GM21717 (cell line): ENCODE measurements at regions not wholly inside any gene's neighbourhood (a gene's known extent, or its start where the extent isn't known, plus 50 kb on each side); places are given as distances from the start of the nearest gene placed in this dataset.
A peak's percentile ranks its signal among the peaks of the same experiment; 100 is the strongest.
"Not testable (repeated sequence)": the region's sequence is repeated elsewhere in the genome, so short reads cannot be mapped to it uniquely, and the experiment has no call there.

Experiments
- ATAC-seq: cut with Tn5 transposase; IDR thresholded peaks from one replicate; pipeline ENCODE4 v1.9.1; 2021; ENCODE audit warnings: mild to moderate bottlenecking, moderate library complexity; ENCODE audit not compliant: unreplicated experiment

DNA sequence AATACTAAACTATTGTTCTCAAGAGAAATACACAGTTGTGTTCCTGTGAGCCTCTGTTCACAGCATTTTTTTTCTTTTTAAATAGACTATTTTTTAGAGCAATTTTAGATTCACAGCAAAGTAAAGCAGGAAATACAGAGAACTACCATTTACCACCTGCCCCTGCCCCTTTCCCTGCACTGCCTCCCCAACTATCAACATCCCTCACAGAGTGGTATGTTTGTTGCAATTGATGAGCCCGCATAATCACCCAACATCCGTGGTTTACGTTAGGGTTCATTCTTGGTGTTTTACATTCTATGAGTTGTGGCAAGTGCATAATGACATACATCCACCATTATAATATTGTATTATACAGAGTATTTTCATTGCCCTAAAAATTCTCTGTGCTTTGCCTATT, 71.6 kb upstream of the TNFAIP3 start:
- ATAC-seq, result no peak

DNA sequence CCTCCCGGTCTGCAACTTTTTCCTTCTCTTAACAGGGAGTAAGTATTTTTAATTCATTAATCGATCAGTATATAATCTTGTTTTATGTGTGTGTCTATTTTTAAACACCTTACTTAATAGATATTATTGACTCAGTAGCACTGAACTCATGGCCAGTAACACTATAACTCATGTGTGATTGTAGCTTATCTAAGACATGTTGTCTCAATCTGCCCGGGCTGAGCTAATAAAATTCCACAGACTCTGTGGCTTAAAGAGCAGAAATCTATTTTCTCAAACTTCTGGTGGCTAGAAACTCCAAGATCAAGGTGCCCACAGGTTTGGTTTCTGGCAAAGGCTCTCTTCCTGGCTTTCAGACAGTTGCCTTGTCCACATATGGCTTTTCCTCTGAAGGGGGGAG, 68.8 kb upstream of the TNFAIP3 start:
- ATAC-seq, result no peak

DNA sequence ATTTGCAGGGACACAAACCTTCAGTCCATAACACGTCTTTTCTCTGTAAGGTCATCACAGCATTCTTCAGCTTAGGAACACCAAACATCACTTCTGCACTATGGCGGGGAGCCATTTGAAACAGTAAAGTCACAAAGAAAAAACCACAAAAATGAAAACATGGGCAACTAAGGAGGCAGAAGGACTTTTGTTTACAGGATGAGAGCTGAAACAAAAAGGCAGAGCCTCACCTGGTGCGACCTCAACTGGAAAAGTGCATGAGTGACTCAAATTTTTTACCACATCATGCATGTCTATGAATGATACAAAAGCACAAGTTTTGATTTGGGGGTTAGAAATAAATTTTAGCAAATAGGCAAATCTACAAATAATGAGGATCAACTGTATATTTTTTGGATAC, 68.2 kb upstream of the TNFAIP3 start:
- ATAC-seq, result no peak

DNA sequence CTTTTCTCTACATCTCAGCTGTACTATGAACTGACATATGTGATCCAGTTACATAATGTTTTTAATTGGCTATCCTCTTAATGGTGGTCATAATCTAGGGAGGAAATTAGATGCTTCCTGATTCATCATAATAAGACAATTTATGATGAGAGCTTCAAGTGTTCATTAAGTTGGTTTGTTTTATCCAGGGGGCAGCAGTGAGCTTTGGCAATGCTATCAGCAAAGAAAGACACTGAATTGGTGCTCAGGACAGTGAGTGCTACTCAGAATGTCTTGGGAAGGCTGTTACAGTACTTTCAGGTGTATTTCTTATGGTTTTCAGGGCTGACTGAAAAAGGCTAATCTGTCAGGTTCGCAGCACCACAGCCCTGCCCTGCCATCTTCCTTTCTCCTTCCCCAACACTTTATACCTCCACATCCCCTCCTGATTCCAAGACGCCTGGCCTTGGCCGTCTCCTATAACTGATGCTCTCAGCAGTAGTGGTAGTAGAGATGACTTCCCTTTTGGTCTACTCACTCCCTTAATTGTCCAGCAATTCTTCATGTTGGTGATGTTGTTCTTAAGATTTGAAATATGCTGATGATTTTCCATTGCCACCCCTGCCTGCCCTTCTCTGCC, 67.0 kb upstream of the TNFAIP3 start:
- ATAC-seq, result peak; percentile 54

DNA sequence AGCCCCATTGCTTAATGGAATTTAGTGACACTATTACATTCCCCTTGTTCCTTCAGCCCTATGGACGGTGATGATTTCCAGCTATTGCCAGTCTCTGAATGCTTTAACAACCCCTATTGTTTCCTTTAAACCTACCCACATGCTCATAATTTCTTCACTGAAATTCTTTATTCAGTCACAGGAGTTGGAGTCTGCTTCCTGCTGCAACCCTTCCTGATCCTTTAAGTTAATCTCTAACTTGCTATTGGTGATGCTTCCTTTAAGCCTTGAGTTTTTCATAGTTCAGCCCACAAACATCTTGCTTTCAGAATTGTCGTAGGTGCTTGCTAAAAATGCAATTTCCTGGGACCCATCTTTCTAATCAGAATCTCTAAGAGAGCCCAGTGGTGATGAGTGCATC, 66.3 kb upstream of the TNFAIP3 start:
- no peak for ATAC-seq

DNA sequence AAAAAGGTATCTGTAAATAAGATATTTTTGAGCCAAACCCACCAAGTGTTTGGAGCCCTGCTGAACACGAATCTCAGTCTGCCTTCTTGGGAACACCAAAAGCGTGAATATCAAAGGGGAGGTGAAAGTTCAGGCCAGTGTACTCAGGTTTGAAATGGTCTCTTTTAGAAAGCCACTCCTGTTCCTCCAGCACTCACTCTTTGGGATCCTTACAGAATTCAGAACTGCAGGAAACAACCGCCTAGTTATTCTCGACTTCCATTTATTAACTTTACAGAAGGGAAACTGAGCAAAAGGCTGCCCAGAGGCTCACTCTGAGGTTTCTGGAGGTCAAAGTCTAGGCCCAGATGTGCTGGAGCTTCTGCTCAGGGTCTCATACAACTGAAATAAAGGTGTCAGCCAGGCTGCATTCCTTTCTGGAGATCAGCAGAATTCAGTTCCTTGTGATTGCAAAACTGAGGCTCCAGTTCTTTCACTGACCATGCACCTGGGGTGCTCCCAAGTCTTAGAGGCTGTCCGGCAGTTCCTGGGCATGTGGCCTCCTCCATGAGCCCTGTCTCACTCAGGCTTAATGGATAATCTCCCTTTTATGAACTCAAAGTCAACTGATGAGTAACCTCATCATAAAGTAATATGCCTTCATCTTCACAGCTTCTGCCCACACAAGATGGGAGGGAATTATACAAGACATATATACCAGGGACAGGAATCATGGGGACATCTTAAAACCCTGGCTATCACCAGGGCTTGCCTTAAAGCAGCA, 65.5 kb upstream of the TNFAIP3 start:
- no peak for ATAC-seq

DNA sequence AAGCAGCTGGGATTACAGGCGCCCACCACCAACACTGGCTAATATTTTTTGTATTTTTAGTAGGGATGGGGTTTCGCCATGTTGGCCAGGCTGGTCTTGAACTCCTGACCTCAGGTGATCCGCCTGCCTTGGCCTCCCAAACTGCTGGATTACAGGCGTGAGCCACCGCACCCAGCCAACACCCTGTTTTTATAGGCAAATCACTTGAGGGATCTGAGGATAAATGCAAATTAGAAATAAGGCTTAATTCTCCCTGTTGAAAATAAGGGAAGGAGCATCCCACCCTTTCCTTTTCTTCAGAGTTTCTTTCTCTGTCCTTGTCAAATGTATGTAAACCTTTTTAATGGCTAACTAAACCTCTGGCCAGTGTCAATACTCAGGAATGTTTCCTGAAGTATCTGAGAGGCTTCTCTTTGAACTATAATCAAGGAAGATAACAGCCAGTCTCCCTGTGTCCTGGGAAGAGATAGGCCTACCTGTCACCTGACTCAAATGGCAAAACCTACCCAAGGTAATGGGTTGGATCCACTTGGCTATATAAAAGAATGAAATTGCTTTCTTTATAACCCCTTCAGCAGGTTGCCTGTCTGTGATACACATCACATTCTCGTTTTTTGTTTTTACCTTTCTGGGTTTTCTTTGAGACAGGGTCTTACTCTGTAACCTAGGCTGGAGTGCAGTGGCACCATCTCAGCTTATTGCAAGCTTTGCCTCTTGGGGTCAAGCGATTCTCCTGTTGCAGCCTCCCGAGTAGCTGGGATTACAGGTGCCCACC, 64.5 kb upstream of the TNFAIP3 start:
- ATAC-seq, result no peak

DNA sequence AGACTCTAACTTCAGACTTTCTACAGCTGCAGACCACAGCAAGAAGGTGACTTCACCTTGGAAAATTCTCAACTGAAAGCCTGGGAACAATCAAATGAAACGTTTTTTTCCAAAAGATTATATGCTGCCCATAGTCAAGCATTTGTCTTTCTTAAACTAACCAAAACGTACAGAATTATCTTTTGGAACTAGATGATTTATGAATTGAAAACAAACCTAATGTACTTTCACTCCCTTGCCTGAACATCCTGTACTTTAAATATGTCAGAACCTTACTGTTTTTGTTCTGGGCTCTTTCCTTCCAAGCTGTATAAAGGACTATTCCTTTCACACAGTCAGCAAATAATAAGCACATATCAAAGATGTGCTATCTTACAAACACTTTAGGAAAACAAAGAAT, 62.4 kb upstream of the TNFAIP3 start:
- no peak for ATAC-seq

DNA sequence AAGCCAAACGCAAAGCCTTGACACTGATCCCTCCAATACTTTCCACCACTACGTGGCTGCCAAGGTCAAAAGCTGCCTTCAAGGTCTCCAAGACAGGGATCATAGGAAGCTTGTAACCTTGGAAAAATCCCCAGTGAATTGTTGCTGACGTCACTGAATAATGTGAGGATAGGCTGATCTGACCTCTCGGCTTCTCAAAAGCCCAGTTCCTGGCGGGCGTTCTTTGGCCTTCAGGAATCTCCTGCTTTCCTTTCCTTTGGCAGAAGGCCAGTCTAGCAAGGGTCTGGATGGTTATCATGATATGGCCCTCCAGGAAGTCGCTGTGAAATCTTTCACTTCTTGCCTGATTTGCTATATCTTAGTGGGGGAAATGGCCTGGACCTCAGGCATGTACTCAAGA, 61.4 kb upstream of the TNFAIP3 start:
- no peak for ATAC-seq

DNA sequence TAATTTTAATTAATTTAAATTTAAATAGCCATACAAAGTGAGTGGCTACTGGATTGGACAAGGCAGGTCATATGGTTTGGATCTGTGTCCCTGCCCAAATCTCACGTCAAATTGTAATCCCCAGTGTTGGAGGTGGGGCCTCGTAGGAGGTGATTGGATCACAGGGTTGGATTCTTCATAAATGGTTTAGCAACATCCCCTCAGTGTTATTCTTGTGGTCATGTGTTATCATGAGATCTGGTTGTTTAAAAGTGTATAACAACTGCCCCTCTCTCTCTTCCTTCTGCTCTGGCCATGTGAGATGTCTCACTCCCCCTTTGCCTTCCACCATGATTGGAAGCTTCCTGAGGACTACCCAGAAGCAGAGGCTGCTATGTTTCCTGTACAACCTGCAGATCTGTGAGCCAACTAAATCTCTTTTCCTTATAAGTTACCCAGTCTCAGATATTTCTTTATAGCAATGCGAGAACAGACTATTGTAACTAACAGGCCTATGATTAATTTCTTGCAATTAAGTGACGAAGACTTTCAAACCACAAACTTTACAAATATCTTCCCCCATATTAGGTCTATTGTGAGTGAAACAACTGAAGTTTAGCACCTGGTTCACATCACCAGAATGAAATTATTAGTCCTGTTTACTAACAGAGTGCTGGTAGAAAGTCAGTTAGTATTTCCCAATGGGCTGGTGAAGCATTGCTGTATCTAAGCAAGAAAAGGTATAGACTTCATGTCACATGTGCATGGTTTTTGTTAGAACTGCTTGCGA, 60.0 kb upstream of the TNFAIP3 start:
- no peak for ATAC-seq

DNA sequence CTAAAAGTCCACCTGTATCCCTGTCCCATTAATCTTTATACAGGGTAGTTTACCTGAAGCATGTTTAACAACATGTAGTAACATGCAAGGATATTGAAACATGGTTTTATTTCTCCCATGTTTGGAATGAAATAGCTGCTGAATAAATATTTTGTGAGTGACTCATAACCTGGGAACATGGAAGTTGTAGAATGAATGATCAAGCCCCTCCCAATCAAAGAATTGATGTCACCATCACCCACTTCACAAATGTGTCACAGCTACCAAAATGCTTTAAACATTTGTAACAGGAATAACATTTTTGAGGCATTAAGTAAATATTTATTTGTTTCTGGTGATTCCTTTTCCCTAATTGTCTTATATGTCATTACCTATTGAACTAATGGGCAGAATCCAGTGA, 58.9 kb upstream of the TNFAIP3 start:
- no peak for ATAC-seq

DNA sequence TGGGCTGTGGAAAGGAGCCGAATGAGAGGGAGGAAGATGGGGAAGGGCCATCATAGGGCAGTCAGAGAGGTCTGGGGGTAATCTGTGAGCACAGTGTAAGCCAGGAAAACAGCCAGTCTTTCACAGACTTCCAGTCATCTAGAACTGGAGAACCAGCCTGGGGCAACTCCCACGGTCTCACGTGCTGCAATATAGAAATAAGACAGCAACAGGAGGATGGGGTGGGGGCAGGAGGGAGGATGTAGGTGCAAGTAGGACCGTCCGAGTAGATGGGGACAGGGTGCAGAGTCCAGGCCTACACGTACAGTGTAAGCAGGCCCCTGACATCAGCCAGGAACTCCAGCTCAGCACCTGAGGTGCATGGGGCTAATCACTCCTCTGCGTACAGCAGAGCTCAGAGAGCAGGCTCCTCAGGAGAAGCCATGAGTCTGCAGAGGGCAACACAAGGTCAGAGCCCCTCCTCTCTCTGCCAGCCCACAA, 58.2 kb upstream of the TNFAIP3 start:
- no peak for ATAC-seq

DNA sequence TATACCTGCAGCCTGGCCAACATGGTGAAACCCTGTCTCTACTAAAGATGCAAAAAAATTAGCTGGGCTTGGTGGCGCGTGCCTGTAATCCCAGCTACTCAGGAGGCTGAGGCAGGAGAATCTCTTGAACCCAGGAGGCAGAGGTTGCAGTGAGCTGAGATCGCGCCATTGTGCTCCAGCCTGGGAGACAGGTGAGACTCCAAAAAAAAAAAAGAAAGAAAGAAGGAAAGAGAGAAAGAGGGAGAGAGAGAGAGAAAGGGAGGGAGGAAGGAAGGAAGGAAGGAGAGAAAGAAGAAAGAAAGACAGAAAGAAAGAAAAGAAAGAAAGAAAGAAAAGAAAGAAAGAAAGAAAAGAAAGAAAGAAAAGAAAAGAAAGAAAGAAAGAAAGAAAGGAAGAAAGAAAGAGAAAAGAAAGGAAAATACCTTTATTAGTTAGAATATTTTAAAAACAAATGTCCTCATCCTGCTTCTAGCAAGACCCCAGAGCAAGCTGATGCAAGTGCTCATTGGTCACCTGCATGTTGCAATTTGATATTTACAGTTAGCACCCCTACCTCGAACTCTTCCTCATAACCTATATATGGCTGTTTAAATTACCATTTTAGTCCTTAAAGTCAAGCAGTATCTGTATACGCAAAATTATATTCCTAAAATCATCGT, 57.0 kb upstream of the TNFAIP3 start:
- not testable (repeated sequence) for ATAC-seq

DNA sequence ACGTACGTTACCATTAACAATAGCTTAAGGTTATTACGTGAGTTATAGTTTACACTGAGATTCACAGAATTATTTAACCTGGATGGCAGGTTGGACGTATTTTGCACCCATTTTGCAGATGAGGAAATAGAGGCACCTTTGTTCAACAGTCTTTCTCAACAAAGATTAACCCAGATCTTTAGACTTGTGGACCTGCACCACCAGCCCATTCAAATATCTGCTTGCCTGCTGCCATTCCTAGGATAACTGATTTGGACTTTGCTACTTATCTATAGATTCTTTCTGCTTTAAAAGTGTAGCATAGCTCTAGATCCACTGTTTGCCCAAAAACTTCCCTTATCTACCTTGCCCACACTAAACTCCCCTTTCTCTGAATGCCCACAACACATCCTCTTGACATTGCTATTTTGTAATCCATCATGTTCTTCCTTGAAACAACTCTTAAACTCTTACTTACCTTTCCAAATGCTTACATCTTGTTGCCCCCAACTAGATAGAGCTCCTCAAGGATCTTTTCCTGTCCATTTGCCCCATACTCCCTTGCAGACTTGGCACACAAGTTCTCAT, 56.4 kb upstream of the TNFAIP3 start:
- ATAC-seq, result no peak

DNA sequence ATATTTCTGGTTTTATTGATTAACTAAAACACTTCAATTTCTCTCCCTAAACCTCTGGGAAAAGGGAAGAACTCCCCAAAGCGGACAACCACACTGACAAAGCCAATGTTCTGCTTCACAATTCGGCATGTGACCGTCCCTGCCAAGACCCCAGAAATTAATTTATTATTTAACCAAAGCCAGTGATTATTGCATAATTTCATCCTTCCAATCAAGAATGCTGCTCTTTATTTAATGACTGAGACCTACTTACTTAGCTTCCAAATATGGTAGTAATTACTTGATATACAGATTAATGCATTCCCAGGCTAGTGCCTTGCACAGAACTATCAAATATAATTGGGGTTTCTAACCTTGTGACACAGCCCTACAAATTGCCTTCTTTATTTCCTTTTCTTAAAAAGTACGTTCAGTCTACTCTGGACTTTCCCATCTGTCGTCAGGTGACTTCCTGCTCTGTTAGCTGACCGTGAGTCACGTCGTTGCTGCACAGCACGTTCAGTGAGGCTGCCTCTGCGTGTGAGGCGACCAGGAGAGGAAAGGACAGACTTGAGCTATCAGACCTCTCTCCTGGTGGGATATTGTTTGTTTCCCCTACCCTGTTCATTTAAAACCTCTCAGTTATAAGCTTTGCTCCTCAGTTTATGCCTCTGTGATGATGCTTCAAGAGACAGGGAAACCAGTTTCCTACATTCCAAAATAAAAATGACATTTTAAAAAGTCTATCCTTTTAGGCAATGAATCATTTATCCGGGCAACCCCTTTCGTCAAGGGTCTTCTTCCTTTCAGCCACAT, 55.7 kb upstream of the TNFAIP3 start:
- peak; percentile 85 for ATAC-seq

DNA sequence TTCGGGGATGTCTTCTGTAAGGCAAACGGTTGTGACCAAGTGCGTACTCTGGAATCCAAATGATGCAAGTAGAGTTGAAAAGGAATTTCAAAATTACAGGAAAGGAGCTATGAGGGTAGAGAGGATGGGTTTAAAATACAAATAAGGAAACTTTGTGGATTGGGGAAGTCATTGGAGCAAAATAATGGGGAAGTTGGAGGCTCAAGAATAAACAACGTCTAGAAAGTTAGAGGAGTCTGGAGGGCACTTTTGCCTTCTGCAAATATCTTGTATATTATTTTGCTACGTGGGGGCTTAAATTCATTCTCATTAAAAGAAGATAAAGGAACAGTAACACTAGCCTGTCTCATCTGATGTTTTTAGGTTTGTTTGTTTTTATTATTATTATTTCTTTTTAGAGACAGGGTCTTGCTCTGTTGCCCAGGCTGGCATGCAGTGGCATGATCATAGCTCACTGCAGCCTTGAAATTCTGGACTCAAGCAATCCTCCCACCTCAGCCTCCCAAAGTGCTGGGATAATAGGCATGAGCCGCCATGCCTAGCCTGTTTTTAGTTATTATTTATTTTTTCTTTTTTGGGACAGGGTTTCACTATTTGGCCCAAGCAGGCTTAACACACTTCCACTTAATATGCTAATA, 55.0 kb upstream of the TNFAIP3 start:
- ATAC-seq, result peak; percentile 3

DNA sequence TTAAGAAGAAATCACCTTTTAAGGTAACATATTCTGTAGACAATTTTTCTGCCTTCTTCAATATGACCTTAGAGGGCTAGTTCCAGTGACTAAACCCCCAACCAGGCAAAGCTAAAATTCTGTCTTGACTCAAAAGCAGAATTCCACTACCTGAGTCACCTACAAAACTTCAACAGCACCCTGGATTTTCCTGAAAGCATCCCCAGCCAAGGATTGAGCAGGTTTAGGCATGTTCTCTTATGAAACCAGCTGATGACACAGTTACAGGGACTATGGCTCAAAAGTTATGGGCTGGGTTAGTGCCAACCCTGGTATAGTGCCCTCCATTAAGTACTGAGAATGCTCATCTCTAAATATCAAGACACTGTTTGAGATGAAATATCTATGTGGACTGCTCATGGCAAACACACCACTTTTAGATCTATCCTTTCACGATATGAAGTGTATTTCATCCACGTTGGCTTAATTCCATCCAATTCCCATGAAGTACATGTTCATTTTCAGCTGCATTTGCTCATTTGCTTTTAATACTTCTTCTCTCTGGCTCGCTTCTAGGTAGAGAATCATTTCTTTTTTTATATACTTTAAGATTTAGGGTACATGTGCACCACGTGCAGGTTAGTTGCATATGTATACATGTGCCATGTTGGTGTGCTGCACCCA, 53.6 kb upstream of the TNFAIP3 start:
- no peak for ATAC-seq

DNA sequence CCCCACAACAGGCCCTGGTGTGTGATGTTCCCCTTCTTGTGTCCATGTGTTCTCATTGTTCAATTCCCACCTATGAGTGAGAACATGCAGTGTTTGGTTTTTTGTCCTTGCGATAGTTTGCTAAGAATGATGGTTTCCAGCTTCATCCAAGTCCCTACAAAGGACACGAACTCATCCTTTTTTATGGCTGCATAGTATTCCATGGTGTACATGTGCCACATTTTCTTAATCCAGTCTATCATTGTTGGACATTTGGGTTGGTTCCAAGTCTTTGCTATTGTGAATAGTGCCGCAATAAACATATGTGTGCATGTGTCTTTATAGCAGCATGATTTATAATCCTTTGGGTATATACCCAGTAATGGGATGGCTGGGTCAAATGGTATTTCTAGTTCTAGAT, 53.0 kb upstream of the TNFAIP3 start:
- not testable (repeated sequence) for ATAC-seq
